Thymus (tissue), 11 donors: ENCODE measurements at regions not wholly inside any gene's neighbourhood (a gene's known extent, or its start where the extent isn't known, plus 50 kb on each side); places are given as distances from the start of the nearest gene placed in this dataset.
A peak's percentile ranks its signal among the peaks of the same experiment; 100 is the strongest.

Source experiments
- DNase-seq, 9 donors: peaks; one replicate each; pipeline ENCODE4 v3.0.0-alpha.2; 2013; ENCODE audit warnings: low spot score in 9 of 9, low read depth in 6 of 9, missing footprints in 1 of 9
- H3K27ac ChIP-seq, 2 donors: one replicate each; pipeline ENCODE4 v1.5.1; 2013; ENCODE audit warnings: control low read depth in 1 of 2, low read depth in 1 of 2, low read length in 1 of 2, mild to moderate bottlenecking in 1 of 2, moderate library complexity in 1 of 2
- H3K27me3 ChIP-seq, 2 donors: one replicate each; pipeline ENCODE4 v1.5.1; 2013; ENCODE audit warnings: low read length in 1 of 2; ENCODE audit not compliant: control insufficient read depth in 2 of 2, insufficient read depth in 1 of 2
- H3K36me3 ChIP-seq, 2 donors: one replicate each; pipeline ENCODE4 v1.5.1; 2013; ENCODE audit warnings: low read length in 1 of 2, mild to moderate bottlenecking in 1 of 2, moderate library complexity in 1 of 2; ENCODE audit not compliant: control insufficient read depth in 2 of 2, insufficient read depth in 2 of 2
- H3K4me1 ChIP-seq, 2 donors: one replicate each; pipeline ENCODE4 v1.5.1; 2013; ENCODE audit warnings: low read length in 2 of 2; ENCODE audit not compliant: control insufficient read depth in 2 of 2, insufficient read depth in 2 of 2
- H3K4me3 ChIP-seq, 2 donors: one replicate each; pipeline ENCODE4 v1.5.1; 2013; ENCODE audit warnings: low read length in 2 of 2, control low read depth in 1 of 2, mild to moderate bottlenecking in 1 of 2
- H3K9me3 ChIP-seq, 2 donors: one replicate each; pipeline ENCODE4 v1.5.1; 2013; ENCODE audit warnings: low read length in 1 of 2, mild to moderate bottlenecking in 1 of 2; ENCODE audit not compliant: control insufficient read depth in 2 of 2, insufficient read depth in 1 of 2
- WGBS: extraction: QIAGEN DNeasy Blood & Tissue Kit; methylation state at CpG from one replicate; pipeline ENCODE4 v1.1.7; 2013; 5-methylcytosine and 5-hydroxymethylcytosine counted together
- donor health status: healthy.

DNA sequence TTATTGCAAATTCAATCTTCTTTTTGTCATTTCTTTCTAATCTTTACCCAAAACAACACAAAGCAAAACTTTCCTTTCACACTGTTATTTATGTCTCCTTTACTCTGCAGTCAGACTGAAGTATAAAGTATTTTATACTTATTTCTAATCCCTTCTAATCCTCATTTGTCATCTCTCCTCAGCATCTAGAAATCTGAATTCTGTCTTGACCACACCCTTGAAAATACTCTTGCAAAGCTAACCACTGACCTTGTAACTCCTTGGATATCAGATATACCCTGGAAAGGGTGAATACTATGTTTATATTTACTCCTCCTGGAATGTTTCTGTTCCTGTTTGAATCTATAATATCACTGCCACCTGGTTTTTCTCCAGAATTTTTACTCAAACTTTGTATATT lies 481.1 kb downstream of the ZNF385D start:
- no peak overlapping the region for H3K27ac ChIP-seq
- no peaks in the 10 kb centered on the region for H3K36me3 ChIP-seq
- H3K4me1 ChIP-seq: no peaks in the 10 kb centered on the region
- no peaks in the 10 kb centered on the region for H3K27me3 ChIP-seq
- DNase-seq: no peak
- H3K9me3 ChIP-seq: peaks cover 2 to 11% of the 10 kb centered on the region in 2 donors
- no peak overlapping the region for H3K4me3 ChIP-seq

DNA sequence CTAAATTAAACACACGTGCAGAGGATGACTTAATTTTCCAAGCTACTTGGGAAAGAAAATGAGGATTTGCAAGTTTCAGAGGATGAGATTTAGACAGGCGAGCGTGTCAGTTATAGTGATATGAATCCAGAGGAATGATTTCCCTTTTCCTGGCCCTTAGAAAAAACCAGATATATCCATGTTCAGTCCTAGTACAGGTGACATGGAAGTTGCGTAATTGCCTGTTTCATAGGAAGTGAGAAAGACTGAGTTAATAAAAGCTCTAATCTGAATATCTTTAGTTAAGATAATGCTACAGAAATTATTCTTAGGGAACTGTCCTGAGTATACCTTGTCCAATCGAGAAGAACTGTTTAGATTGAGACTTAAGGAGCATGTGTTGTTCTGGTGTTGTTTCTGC lies 490.5 kb downstream of the ZNF385D start:
- WGBS: 93% methylated on average over 5 of the region's 5 CpGs
- H3K27ac ChIP-seq: no peak overlapping the region
- no peak overlapping the region for H3K4me3 ChIP-seq
- no peaks in the 10 kb centered on the region for H3K36me3 ChIP-seq
- no peaks in the 10 kb centered on the region for H3K9me3 ChIP-seq
- DNase-seq: no peak
- H3K27me3 ChIP-seq: no peaks in the 10 kb centered on the region
- H3K4me1 ChIP-seq: no peaks in the 10 kb centered on the region

DNA sequence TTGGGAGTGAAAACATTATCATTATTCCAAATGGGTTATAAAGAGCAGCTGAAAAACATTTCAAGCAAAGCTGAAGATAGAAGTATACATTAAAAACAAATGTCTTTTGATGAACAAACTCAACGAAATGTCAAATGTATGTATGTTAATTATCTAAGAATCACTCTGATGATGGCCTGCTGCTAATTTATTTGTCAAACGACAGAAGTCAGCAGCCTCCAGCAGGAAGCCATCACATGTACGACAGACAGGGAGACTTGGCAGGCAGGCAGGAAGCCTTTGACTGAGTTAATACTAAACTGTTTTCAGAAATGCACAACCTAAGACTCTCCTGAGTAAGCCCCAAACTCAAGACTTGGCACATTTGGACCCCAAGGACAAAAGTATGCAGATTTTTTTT lies 491.1 kb downstream of the ZNF385D start:
- Histone ChIP-seq H3K27me3 (no peaks in the 10 kb centered on the region), H3K9me3 (no peaks in the 10 kb centered on the region), H3K4me1 (no peaks in the 10 kb centered on the region), H3K36me3 (no peaks in the 10 kb centered on the region), H3K4me3 (no peak overlapping the region), H3K27ac (no peak overlapping the region)
- WGBS: 30% methylated on average over 3 of the region's 3 CpGs
- no peak for DNase-seq

DNA sequence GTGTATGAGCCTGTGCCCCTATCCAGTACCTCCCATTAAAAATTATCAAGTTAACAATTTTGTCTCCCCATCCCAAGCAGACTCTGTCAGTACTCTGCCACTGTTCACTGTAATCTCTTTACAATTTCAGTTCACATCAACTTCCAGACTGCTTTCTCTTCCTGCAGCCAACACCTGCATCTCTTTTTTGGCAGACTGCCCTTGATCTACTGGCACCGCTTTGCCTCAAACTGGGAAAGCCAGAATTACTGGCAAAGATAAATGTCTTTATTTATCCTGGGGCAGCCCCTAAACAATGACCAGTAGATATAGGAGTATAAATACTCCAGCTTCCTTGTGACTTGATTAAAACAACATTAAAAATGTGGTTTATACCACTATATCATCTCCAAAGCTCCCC lies 494.1 kb downstream of the ZNF385D start:
- peak in 1 of 9 donors; percentile 2 for DNase-seq
- no peaks in the 10 kb centered on the region for H3K9me3 ChIP-seq
- no peak overlapping the region for H3K27ac ChIP-seq
- no peaks in the 10 kb centered on the region for H3K27me3 ChIP-seq
- H3K4me3 ChIP-seq: no peak overlapping the region
- H3K4me1 ChIP-seq: no peaks in the 10 kb centered on the region
- H3K36me3 ChIP-seq: no peaks in the 10 kb centered on the region
- WGBS: 62% methylated on average over 1 of the region's 1 CpG

DNA sequence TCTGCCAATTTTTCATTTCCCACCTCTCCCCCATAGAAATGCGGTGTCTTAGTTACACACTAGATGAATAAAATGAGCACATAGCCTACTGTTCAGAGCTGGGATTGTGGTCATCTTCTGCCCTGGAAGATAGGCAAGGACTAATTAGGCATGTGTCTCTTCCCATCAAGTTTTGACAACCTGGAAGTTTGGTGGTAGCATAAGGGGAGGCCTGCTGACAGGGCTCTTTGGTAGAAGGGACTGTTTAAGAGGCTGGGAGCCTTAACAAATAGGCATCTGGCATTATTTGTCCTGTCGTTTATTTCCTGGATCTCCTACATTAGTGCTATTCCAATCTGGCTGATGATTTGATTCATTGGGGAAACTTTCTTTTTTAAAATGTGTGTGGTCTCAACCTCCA lies 512.3 kb downstream of the ZNF385D start:
- no peak for DNase-seq

DNA sequence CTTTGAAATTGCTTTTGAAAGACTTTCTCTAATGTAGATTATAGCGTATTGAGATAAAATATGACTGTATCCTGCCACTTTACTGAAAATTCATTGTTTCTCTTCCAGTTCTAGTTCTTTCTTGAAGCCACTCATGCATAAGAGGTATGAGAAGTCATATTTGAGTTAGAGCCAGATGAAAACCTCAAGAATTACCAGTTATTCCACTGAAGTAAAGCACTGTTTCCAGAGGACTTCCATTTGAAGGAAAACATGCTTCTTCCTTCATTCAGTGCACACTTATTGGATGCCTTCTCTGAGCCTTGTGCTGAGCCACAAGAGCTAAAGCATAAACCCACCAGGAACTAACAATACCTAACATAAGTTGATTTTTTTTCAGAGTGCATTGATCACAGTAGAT lies 513.4 kb downstream of the ZNF385D start:
- H3K4me1 ChIP-seq: no peaks in the 10 kb centered on the region
- no peak for DNase-seq
- no peaks in the 10 kb centered on the region for H3K36me3 ChIP-seq
- no peaks in the 10 kb centered on the region for H3K27me3 ChIP-seq
- H3K9me3 ChIP-seq: no peaks in the 10 kb centered on the region
- no peak overlapping the region for H3K4me3 ChIP-seq
- 94% methylated on average over 1 of the region's 1 CpG for WGBS
- H3K27ac ChIP-seq: no peak overlapping the region

More for the DNA sequence above, 512.3 kb downstream of the ZNF385D start:
- no peaks in the 10 kb centered on the region for H3K36me3 ChIP-seq
- no peaks in the 10 kb centered on the region for H3K4me1 ChIP-seq
- H3K27me3 ChIP-seq: no peaks in the 10 kb centered on the region
- no peak overlapping the region for H3K4me3 ChIP-seq
- H3K9me3 ChIP-seq: no peaks in the 10 kb centered on the region
- H3K27ac ChIP-seq: no peak overlapping the region
- 93% methylated on average over 2 of the region's 2 CpGs for WGBS

DNA sequence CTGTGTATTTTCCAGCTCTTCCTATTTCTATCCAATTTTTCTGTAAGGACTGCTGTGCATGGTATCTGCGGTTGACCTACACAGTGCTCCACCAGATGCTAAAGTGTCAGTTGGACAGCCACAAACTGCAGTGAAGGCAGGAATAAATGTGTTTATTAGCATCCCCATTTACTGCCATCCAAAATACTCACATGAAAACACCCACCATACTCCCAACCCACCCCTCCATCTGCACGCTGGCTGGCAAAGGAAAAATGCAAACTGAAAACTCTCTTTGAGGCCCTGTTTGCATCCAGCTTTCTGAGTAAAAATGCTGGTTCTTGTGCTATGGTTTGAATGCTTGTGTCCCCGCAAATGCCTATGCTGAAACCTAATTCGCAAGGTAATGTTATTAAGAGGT lies 515.5 kb downstream of the ZNF385D start:
- Histone ChIP-seq H3K4me1 (no peaks in the 10 kb centered on the region), H3K36me3 (no peaks in the 10 kb centered on the region)
- WGBS: 98% methylated on average over 4 of the region's 4 CpGs

DNA sequence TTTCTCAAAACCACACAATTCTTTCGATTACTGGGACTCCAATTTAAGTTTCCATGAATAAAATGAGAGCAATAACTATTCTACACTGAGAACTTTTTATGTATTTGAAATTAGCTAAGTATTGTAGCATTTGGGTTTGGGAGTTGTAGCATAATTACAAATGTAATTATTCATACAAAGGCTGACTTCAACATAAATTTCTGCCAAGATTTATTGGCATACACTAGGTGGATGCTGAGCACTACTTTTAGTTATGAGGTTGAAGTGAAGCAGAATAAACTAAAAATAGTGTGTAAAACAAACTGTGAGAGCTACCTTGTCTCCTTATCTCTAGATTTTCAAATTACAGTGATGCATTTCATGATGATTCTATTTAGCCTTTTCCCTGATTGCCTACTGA lies 516.1 kb downstream of the ZNF385D start:
- no peaks in the 10 kb centered on the region for H3K27me3 ChIP-seq
- H3K4me1 ChIP-seq: no peaks in the 10 kb centered on the region
- H3K9me3 ChIP-seq: no peaks in the 10 kb centered on the region
- H3K36me3 ChIP-seq: no peaks in the 10 kb centered on the region
- no peak overlapping the region for H3K4me3 ChIP-seq
- 91% methylated on average over 1 of the region's 1 CpG for WGBS
- DNase-seq: no peak
- no peak overlapping the region for H3K27ac ChIP-seq

More for the DNA sequence above, 515.5 kb downstream of the ZNF385D start:
- no peak overlapping the region for H3K27ac ChIP-seq
- no peak for DNase-seq
- H3K9me3 ChIP-seq: no peaks in the 10 kb centered on the region
- no peak overlapping the region for H3K4me3 ChIP-seq
- no peaks in the 10 kb centered on the region for H3K27me3 ChIP-seq

DNA sequence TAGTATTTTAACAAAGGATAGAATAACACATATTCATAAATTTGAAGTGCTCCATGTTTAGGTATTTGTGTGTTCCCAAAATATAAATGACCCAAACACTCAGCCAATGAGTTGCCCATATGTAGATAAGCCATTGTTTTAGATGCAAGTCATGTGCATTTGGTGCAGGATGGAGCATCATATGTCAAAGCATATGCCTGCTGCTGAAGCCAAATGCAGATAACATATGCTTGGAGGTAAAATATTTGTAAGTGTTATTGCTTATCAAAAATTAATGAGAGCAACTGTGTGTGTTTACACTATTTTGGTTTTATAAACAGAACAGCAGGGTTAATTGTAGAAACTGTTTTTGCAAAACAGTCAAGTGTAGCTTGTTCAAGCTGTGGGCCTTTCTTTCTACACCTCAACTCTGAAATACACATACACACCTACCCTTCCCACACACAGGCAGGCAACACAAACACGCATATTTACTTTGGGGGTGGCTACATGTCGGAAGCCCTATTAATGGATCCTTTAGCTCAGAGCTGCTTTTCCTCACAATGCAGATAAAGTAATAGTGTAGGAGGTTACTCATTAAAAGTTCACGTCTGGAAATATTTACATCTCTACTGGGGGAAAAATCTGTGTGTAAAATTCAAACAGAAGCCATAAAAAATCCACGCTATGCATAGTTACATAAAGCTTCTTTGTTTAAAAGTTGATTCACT lies 521.4 kb downstream of the ZNF385D start:
- Histone ChIP-seq H3K4me1 (no peaks in the 10 kb centered on the region), H3K27me3 (no peaks in the 10 kb centered on the region), H3K9me3 (peaks cover 2 to 8% of the 10 kb centered on the region in 2 donors), H3K4me3 (no peak overlapping the region), H3K36me3 (no peaks in the 10 kb centered on the region), H3K27ac (no peak overlapping the region)
- 94% methylated on average over 4 of the region's 4 CpGs for WGBS
- no peak for DNase-seq
